Activated CD8-positive, alpha-beta T cell treated with anti-CD3 and anti-CD28 coated beads for 36 hours (primary cell): ENCODE measurements at regions not wholly inside any gene's neighbourhood (a gene's known extent, or its start where the extent isn't known, plus 50 kb on each side); places are given as distances from the start of the nearest gene placed in this dataset.
"Not testable (repeated sequence)": the region's sequence is repeated elsewhere in the genome, so short reads cannot be mapped to it uniquely, and the experiment has no call there.

ENCODE experiments used
- ATAC-seq: fragments of 200-7000 bp; cut with Tn5 transposase; one replicate; pipeline ENCODE4 v1.10.0; 2021; ENCODE audit warnings: mild to moderate bottlenecking, moderate library complexity
- CTCF ChIA-PET: fragments of 350-600 bp; sonication (Branson Sonifier 250); formaldehyde crosslinking; loops from one replicate; lab custom pipeline; 2021; ENCODE audit warnings: antibody characterized with exemption; lab: Charles Lee
- POLR2A ChIA-PET: fragments of 350-600 bp; sonication (Branson Sonifier 250); formaldehyde crosslinking; loops from one replicate; lab custom pipeline; 2021; ENCODE audit warnings: antibody characterized with exemption; lab: Charles Lee
- DNase-seq: peaks from one replicate; pipeline ENCODE4 v3.0.0-alpha.2; 2020
- H3K27ac Mint-ChIP-seq: one replicate; pipeline ENCODE4 v1.8.0; 2021; ENCODE audit warnings: mild to moderate bottlenecking, mixed read lengths
- H3K27me3 Mint-ChIP-seq: one replicate; pipeline ENCODE4 v1.8.0; 2021; ENCODE audit warnings: mixed read lengths
- H3K36me3 Mint-ChIP-seq: one replicate; pipeline ENCODE4 v1.8.0; 2021; ENCODE audit warnings: low read depth, mixed read lengths
- H3K4me1 Mint-ChIP-seq: one replicate; pipeline ENCODE4 v1.8.0; 2021; ENCODE audit warnings: low read depth, mixed read lengths
- H3K4me3 Mint-ChIP-seq: one replicate; pipeline ENCODE4 v1.8.0; 2021; ENCODE audit warnings: mild to moderate bottlenecking, moderate library complexity, mixed read lengths
- H3K9me3 Mint-ChIP-seq: one replicate; pipeline ENCODE4 v1.8.0; 2021; ENCODE audit warnings: mixed read lengths
- CTCF ChIP-seq: fragments of 200-600 bp; IDR thresholded peaks from one replicate; pipeline ENCODE4 v1.8.0; 2022; ENCODE audit warnings: antibody characterized with exemption, mild to moderate bottlenecking
- intact Hi-C: fragments of 100-400 bp; cut with micrococcal nuclease; formaldehyde crosslinking; loops from one replicate; pipeline ENCODE4 v1.10.0; 2022

GRCh38 chrX:40530509-40530908, 50.3 kb upstream of the ATP6AP2 start:
- no peaks in the 10 kb centered on the region for H3K36me3 Mint-ChIP-seq
- H3K27ac Mint-ChIP-seq: no peak overlapping the region
- H3K4me1 Mint-ChIP-seq: no peaks in the 10 kb centered on the region
- DNase-seq: no peak
- no peak overlapping the region for H3K4me3 Mint-ChIP-seq
- no peaks in the 10 kb centered on the region for H3K27me3 Mint-ChIP-seq
- CTCF ChIA-PET: no interaction called here
- no peak for TF ChIP-seq CTCF
- ATAC-seq: no peak
- no peaks in the 10 kb centered on the region for H3K9me3 Mint-ChIP-seq
- intact Hi-C loops: no loop called here
- POLR2A ChIA-PET: no interaction called here

GRCh38 chrX:40527543-40527942, 53.2 kb upstream of the ATP6AP2 start:
- no peak for DNase-seq
- no peaks in the 10 kb centered on the region for H3K4me1 Mint-ChIP-seq
- H3K27me3 Mint-ChIP-seq: no peaks in the 10 kb centered on the region
- no peaks in the 10 kb centered on the region for H3K36me3 Mint-ChIP-seq
- no peaks in the 10 kb centered on the region for H3K9me3 Mint-ChIP-seq
- ChIA-PET CTCF (no interaction called here), POLR2A (no interaction called here)
- ATAC-seq: no peak
- intact Hi-C loops: no loop called here
- no peak overlapping the region for H3K27ac Mint-ChIP-seq
- H3K4me3 Mint-ChIP-seq: no peak overlapping the region
- TF ChIP-seq CTCF: no peak

GRCh38 chrX:40526412-40526811, 54.4 kb upstream of the ATP6AP2 start:
- no peak for DNase-seq
- CTCF ChIA-PET: no interaction called here
- TF ChIP-seq CTCF: no peak
- POLR2A ChIA-PET: no interaction called here
- no peaks in the 10 kb centered on the region for H3K36me3 Mint-ChIP-seq
- ATAC-seq: no peak
- intact Hi-C loops: no loop called here
- no peaks in the 10 kb centered on the region for H3K27me3 Mint-ChIP-seq
- H3K4me3 Mint-ChIP-seq: no peak overlapping the region
- H3K27ac Mint-ChIP-seq: no peak overlapping the region
- no peaks in the 10 kb centered on the region for H3K9me3 Mint-ChIP-seq
- no peaks in the 10 kb centered on the region for H3K4me1 Mint-ChIP-seq

- DNase-seq, POLR2A ChIA-PET, intact Hi-C loops, ATAC-seq, H3K4me1 Mint-ChIP-seq, CTCF ChIA-PET, H3K9me3 Mint-ChIP-seq, H3K36me3 Mint-ChIP-seq, H3K27ac Mint-ChIP-seq, H3K4me3 Mint-ChIP-seq, H3K27me3 Mint-ChIP-seq: not testable (repeated sequence)
Observed at GRCh38 chrX:40525901-40526300, 54.9 kb upstream of the ATP6AP2 start.

- ChIA-PET CTCF (no interaction called here), POLR2A (no interaction called here)
- TF ChIP-seq CTCF: no peak
- DNase-seq (no peak), ATAC-seq (no peak)
- H3K9me3 Mint-ChIP-seq: no peaks in the 10 kb centered on the region
- no peaks in the 10 kb centered on the region for H3K36me3 Mint-ChIP-seq
- H3K4me1 Mint-ChIP-seq: no peaks in the 10 kb centered on the region
- no peaks in the 10 kb centered on the region for H3K27me3 Mint-ChIP-seq
- intact Hi-C loops: no loop called here
- no peak overlapping the region for H3K4me3 Mint-ChIP-seq
- no peak overlapping the region for H3K27ac Mint-ChIP-seq
Observed at GRCh38 chrX:40524423-40524822, 56.3 kb upstream of the ATP6AP2 start.

- ChIA-PET CTCF (interaction anchor here (1.4 kb wide), 1 partner anchor 128 kb away, joined by 3 read pairs; no protein-coding TSS in a partner anchor), POLR2A (no interaction called here)
- H3K27me3 Mint-ChIP-seq: no peaks in the 10 kb centered on the region
- no peaks in the 10 kb centered on the region for H3K9me3 Mint-ChIP-seq
- ATAC-seq (no peak), DNase-seq (no peak)
- H3K4me1 Mint-ChIP-seq: no peaks in the 10 kb centered on the region
- H3K27ac Mint-ChIP-seq: no peak overlapping the region
- no peaks in the 10 kb centered on the region for H3K36me3 Mint-ChIP-seq
- intact Hi-C loops: no loop called here
- H3K4me3 Mint-ChIP-seq: no peak overlapping the region
- no peak for TF ChIP-seq CTCF
Observed at GRCh38 chrX:40523852-40524251, 56.9 kb upstream of the ATP6AP2 start.
